Mammary epithelial cell (primary cell): ENCODE measurements at regions not wholly inside any gene's neighbourhood (a gene's known extent, or its start where the extent isn't known, plus 50 kb on each side); places are given as distances from the start of the nearest gene placed in this dataset.

ENCODE experiments used
- CTCF ChIP-seq, 2 donors: IDR thresholded peaks in 1 of 2; conservative IDR thresholded peaks in 1 of 2; 2 replicates each; pipeline ENCODE4 v1.5.1; 2011 to 2012; ENCODE audit warnings: inconsistent platforms in 2 of 2, low read length in 2 of 2, mild to moderate bottlenecking in 2 of 2, control low read depth in 1 of 2, low read depth in 1 of 2; ENCODE audit not compliant: insufficient read depth in 1 of 2; ENCODE audit errors: extremely low read depth in 1 of 2
- EZH2 ChIP-seq: IDR thresholded peaks from 2 replicates; pipeline ENCODE4 v1.6.1; 2012; ENCODE audit warnings: low read length, inconsistent platforms, borderline replicate concordance

GRCh38 chr2:66192888-66193287 lies 242.0 kb upstream of the MEIS1 start:
- TF ChIP-seq CTCF (conservative IDR thresholded peaks at IDR 0.05 in 1 of 2, IDR thresholded peaks at IDR 0.05 in 1 of 2; ENCODE audit: extremely low read depth in 1 of 2, insufficient read depth in 1 of 2, low read depth in 1 of 2, low read length in 2 of 2) (no peak), EZH2 (no peak)
